ENCODE measurements at regions not wholly inside any gene's neighbourhood (a gene's known extent, or its start where the extent isn't known, plus 50 kb on each side); places are given as distances from the start of the nearest gene placed in this dataset.

GRCh38 chr6:26173836-26174145 is 86.6 kb downstream of the HFE start:
- no peak for TF ChIP-seq CTCF (conservative IDR thresholded peaks at IDR 0.05; ENCODE audit: low read length)
- no peak for TF ChIP-seq EZH2phosphoT487 (IDR thresholded peaks at IDR 0.05; ENCODE audit: borderline replicate concordance, low read depth, low read length)
- Histone ChIP-seq H4K20me1 (ENCODE audit: insufficient read depth, low read length) (no peaks in the 10 kb centered on the region), H3K36me3 (ENCODE audit: insufficient read depth, low read length) (no peaks in the 10 kb centered on the region), H3K4me3 (ENCODE audit: low read depth, low read length, poor library complexity, severe bottlenecking) (peak overlapping the region; percentile 74), H3K4me2 (ENCODE audit: low read length) (peak overlapping the region; percentile 93), H3K9me2 (ENCODE audit: insufficient read depth, low read length) (no peaks in the 10 kb centered on the region), H2AFZ (ENCODE audit: low read length) (no peak overlapping the region), H3K79me2 (ENCODE audit: insufficient read depth, low read depth, low read length) (peaks cover 53% of the 10 kb centered on the region; the same call in 1 of the 2 replicates), H3K9me3 (ENCODE audit: low read length) (no peaks in the 10 kb centered on the region), H3K27ac (ENCODE audit: low read depth, low read length, poor library complexity, severe bottlenecking) (peak overlapping the region; percentile 94), H3K4me1 (ENCODE audit: insufficient read depth, low read length, poor library complexity, severe bottlenecking) (peaks cover 47% of the 10 kb centered on the region)
- no TSS peak for BruUV-seq (replicated peaks)
- intact Hi-C loops (cut with micrococcal nuclease; ENCODE audit: unreplicated experiment): no loop called here
- POLR2A ChIA-PET: interaction anchor here (0.6 to 3.1 kb wide), 14 partner anchors 10 to 390 kb away, joined by 3 to 57 read pairs (median 15); a partner anchor contains a TSS
- CTCF ChIA-PET (ENCODE audit: unreplicated experiment): interaction anchor here (1.5 kb wide), 1 partner anchor 10 kb away, joined by 4 read pairs; a partner anchor contains a TSS
- DNase-seq (ENCODE audit: low spot score): peak; percentile 38

GRCh38 chr6:26175033-26175427 is 87.8 kb downstream of the HFE start:
- no peaks in the 10 kb centered on the region for H3K9me2 ChIP-seq (ENCODE audit: insufficient read depth, low read length)
- POLR2A ChIA-PET: interaction anchor here (0.7 to 3.1 kb wide), 8 partner anchors 12 to 964 kb away, joined by 3 to 57 read pairs (median 5); a partner anchor contains a TSS
- no peaks in the 10 kb centered on the region for H3K9me3 ChIP-seq (ENCODE audit: low read length)
- CTCF ChIA-PET (ENCODE audit: unreplicated experiment): no interaction called here
- no peak overlapping the region for H2AFZ ChIP-seq (ENCODE audit: low read length)
- TF ChIP-seq EZH2phosphoT487 (IDR thresholded peaks at IDR 0.05; ENCODE audit: borderline replicate concordance, low read depth, low read length) (no peak), CTCF (conservative IDR thresholded peaks at IDR 0.05; ENCODE audit: low read length) (no peak)
- peak overlapping the region; percentile 94 for H3K27ac ChIP-seq (ENCODE audit: low read depth, low read length, poor library complexity, severe bottlenecking)
- no TSS peak for BruUV-seq (replicated peaks)
- H4K20me1 ChIP-seq (ENCODE audit: insufficient read depth, low read length): no peaks in the 10 kb centered on the region
- H3K79me2 ChIP-seq (ENCODE audit: insufficient read depth, low read depth, low read length): peaks cover 41% of the 10 kb centered on the region; the same call in 1 of the 2 replicates
- H3K4me3 ChIP-seq (ENCODE audit: low read depth, low read length, poor library complexity, severe bottlenecking): peak overlapping the region; percentile 74
- no peaks in the 10 kb centered on the region for H3K36me3 ChIP-seq (ENCODE audit: insufficient read depth, low read length)
- peaks cover 35% of the 10 kb centered on the region for H3K4me1 ChIP-seq (ENCODE audit: insufficient read depth, low read length, poor library complexity, severe bottlenecking)
- no peak for DNase-seq (ENCODE audit: low spot score)
- intact Hi-C loops (cut with micrococcal nuclease; ENCODE audit: unreplicated experiment): loop anchor here (1.0 to 5.0 kb wide), 5 partner anchors 12 to 422 kb away; partner anchors contain the start of gene ABT1
- H3K4me2 ChIP-seq (ENCODE audit: low read length): peak overlapping the region; percentile 93

GRCh38 chr6:26175428-26176181 is 88.4 kb downstream of the HFE start:
- H3K79me2 ChIP-seq (ENCODE audit: insufficient read depth, low read depth, low read length): peaks cover 35% of the 10 kb centered on the region; the same call in 1 of the 2 replicates
- H3K27ac ChIP-seq (ENCODE audit: low read depth, low read length, poor library complexity, severe bottlenecking): peak overlapping the region; percentile 94
- H3K9me2 ChIP-seq (ENCODE audit: insufficient read depth, low read length): no peaks in the 10 kb centered on the region
- ChIA-PET CTCF (ENCODE audit: unreplicated experiment) (no interaction called here), POLR2A (interaction anchor here (0.7 to 2.1 kb wide), 12 partner anchors 13 to 99 kb away, joined by 3 to 14 read pairs (median 4); a partner anchor contains a TSS)
- peaks cover 30% of the 10 kb centered on the region for H3K4me1 ChIP-seq (ENCODE audit: insufficient read depth, low read length, poor library complexity, severe bottlenecking)
- H4K20me1 ChIP-seq (ENCODE audit: insufficient read depth, low read length): no peaks in the 10 kb centered on the region
- H3K36me3 ChIP-seq (ENCODE audit: insufficient read depth, low read length): no peaks in the 10 kb centered on the region
- H3K9me3 ChIP-seq (ENCODE audit: low read length): no peaks in the 10 kb centered on the region
- no peak overlapping the region for H2AFZ ChIP-seq (ENCODE audit: low read length)
- intact Hi-C loops (cut with micrococcal nuclease; ENCODE audit: unreplicated experiment): loop anchor here (1.0 to 5.0 kb wide), 5 partner anchors 12 to 422 kb away; partner anchors contain the start of gene ABT1
- DNase-seq (ENCODE audit: low spot score): peak; percentile 79
- H3K4me3 ChIP-seq (ENCODE audit: low read depth, low read length, poor library complexity, severe bottlenecking): peak overlapping the region; percentile 74
- TF ChIP-seq CTCF (conservative IDR thresholded peaks at IDR 0.05; ENCODE audit: low read length) (peak; percentile 95), EZH2phosphoT487 (IDR thresholded peaks at IDR 0.05; ENCODE audit: borderline replicate concordance, low read depth, low read length) (no peak)
- BruUV-seq (replicated peaks): no TSS peak
- peak overlapping the region; percentile 93 for H3K4me2 ChIP-seq (ENCODE audit: low read length)
